ENCODE measurements at regions not wholly inside any gene's neighbourhood (a gene's known extent, or its start where the extent isn't known, plus 50 kb on each side); places are given as distances from the start of the nearest gene placed in this dataset.

GRCh38 chr2:16013359-16013911, 73.1 kb downstream of the MYCN start:
- Histone ChIP-seq H3K4me3 (ENCODE audit: low read depth, low read length) (no peak overlapping the region), H3K79me2 (no peaks in the 10 kb centered on the region), H2AFZ (no peak overlapping the region), H3K4me2 (ENCODE audit: low read length) (peak overlapping the region; percentile 19), H3K9ac (no peak overlapping the region), H3K4me1 (peaks cover 4% of the 10 kb centered on the region), H3K36me3 (ENCODE audit: control insufficient read depth, insufficient read depth, low read length) (no peaks in the 10 kb centered on the region), H3K27ac (no peak overlapping the region), H3K9me3 (ENCODE audit: control insufficient read depth, low read length) (no peaks in the 10 kb centered on the region), H3K27me3 (ENCODE audit: control insufficient read depth, insufficient read depth, low read length) (no peaks in the 10 kb centered on the region)
- TF ChIP-seq, protein P1, sequence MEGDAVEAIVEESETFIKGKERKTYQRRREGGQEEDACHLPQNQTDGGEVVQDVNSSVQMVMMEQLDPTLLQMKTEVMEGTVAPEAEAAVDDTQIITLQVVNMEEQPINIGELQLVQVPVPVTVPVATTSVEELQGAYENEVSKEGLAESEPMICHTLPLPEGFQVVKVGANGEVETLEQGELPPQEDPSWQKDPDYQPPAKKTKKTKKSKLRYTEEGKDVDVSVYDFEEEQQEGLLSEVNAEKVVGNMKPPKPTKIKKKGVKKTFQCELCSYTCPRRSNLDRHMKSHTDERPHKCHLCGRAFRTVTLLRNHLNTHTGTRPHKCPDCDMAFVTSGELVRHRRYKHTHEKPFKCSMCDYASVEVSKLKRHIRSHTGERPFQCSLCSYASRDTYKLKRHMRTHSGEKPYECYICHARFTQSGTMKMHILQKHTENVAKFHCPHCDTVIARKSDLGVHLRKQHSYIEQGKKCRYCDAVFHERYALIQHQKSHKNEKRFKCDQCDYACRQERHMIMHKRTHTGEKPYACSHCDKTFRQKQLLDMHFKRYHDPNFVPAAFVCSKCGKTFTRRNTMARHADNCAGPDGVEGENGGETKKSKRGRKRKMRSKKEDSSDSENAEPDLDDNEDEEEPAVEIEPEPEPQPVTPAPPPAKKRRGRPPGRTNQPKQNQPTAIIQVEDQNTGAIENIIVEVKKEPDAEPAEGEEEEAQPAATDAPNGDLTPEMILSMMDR (IDR thresholded peaks at IDR 0.05), result no peak

- Histone ChIP-seq H3K79me2 (no peaks in the 10 kb centered on the region), H3K9ac (no peak overlapping the region), H3K36me3 (ENCODE audit: control insufficient read depth, insufficient read depth, low read length) (no peaks in the 10 kb centered on the region), H3K4me1 (peaks cover 4% of the 10 kb centered on the region), H3K27me3 (ENCODE audit: control insufficient read depth, insufficient read depth, low read length) (no peaks in the 10 kb centered on the region), H3K27ac (no peak overlapping the region), H2AFZ (no peak overlapping the region), H3K9me3 (ENCODE audit: control insufficient read depth, low read length) (no peaks in the 10 kb centered on the region), H3K4me3 (ENCODE audit: low read depth, low read length) (no peak overlapping the region), H3K4me2 (ENCODE audit: low read length) (peak overlapping the region; percentile 19)
- TF ChIP-seq, protein P1 (IDR thresholded peaks at IDR 0.05), result no peak
Measured at GRCh38 chr2:16012626-16013358, 72.4 kb downstream of the MYCN start.

DNA sequence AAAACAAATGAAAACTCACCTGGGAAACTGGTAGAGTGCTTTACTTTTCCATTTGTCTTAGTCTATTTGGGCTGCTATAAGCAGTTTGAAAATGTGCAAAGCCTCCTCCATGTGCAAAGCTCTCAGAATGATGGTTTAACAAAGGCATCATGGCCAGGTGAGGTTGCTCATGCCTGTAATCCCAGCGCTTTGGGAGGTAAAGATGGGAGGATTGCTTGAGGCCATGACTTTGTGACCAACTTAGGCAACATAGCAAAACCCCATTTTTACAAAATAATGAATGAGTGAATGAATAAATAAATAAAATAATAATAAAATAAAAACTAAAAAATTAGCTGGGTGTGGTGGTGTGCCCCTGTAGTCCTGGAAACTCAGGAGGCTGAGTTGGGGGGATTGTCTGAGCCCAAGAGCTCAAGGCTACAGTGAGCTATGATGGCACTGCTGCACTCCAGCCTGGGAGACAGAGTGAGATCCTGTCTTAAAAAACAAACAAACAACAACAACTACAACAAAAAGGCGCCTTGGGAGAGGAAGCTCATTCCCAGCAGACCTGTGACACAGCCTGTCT, 71.8 kb downstream of the MYCN start:
- Histone ChIP-seq H3K4me3 (ENCODE audit: low read depth, low read length) (no peak overlapping the region), H3K36me3 (ENCODE audit: control insufficient read depth, insufficient read depth, low read length) (no peaks in the 10 kb centered on the region), H2AFZ (no peak overlapping the region), H3K4me1 (peaks cover 4% of the 10 kb centered on the region), H3K79me2 (no peaks in the 10 kb centered on the region), H3K9ac (no peak overlapping the region), H3K4me2 (ENCODE audit: low read length) (no peak overlapping the region), H3K27ac (no peak overlapping the region), H3K27me3 (ENCODE audit: control insufficient read depth, insufficient read depth, low read length) (no peaks in the 10 kb centered on the region), H3K9me3 (ENCODE audit: control insufficient read depth, low read length) (no peaks in the 10 kb centered on the region)
- TF ChIP-seq, protein P1 (IDR thresholded peaks at IDR 0.05), result no peak

DNA sequence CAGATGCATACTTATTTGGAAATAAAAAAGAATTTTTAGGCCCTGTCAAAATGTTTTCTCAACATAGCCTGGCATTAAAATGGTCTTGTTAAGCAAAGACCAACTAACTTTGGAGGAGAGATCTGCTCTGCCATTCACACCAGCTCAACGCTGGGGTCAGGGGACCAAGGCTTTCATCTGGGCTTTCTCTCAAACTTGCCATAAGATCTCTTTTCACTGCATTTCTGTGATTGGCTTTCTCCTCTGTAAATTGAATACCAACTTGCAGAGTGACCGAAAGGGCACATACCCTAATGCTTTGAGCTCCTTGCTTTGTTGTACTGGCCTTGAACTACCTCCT, 71.2 kb downstream of the MYCN start:
- H3K4me2 ChIP-seq (ENCODE audit: low read length), result no peak overlapping the region
- peaks cover 4% of the 10 kb centered on the region for H3K4me1 ChIP-seq
- no peaks in the 10 kb centered on the region for H3K36me3 ChIP-seq (ENCODE audit: control insufficient read depth, insufficient read depth, low read length)
- H3K9ac ChIP-seq, result no peak overlapping the region
- H3K9me3 ChIP-seq (ENCODE audit: control insufficient read depth, low read length), result no peaks in the 10 kb centered on the region
- no peak overlapping the region for H2AFZ ChIP-seq
- H3K4me3 ChIP-seq (ENCODE audit: low read depth, low read length), result no peak overlapping the region
- H3K79me2 ChIP-seq, result no peaks in the 10 kb centered on the region
- no peaks in the 10 kb centered on the region for H3K27me3 ChIP-seq (ENCODE audit: control insufficient read depth, insufficient read depth, low read length)
- H3K27ac ChIP-seq, result no peak overlapping the region
- TF ChIP-seq, protein P1 (IDR thresholded peaks at IDR 0.05), result no peak
